Astrocyte (in vitro differentiated cells and primary cell): ENCODE measurements at regions not wholly inside any gene's neighbourhood (a gene's known extent, or its start where the extent isn't known, plus 50 kb on each side); places are given as distances from the start of the nearest gene placed in this dataset.

Source experiments
- CTCF ChIP-seq: IDR thresholded peaks from 2 replicates; pipeline ENCODE4 v1.5.1; 2011; ENCODE audit warnings: low read depth, mild to moderate bottlenecking, inconsistent platforms, low read length, moderate library complexity; ENCODE audit not compliant: insufficient read depth
- EZH2 ChIP-seq: IDR thresholded peaks from 2 replicates; pipeline ENCODE4 v1.6.1; 2012; ENCODE audit warnings: mild to moderate bottlenecking, low read length, inconsistent platforms; ENCODE audit not compliant: insufficient read depth

DNA sequence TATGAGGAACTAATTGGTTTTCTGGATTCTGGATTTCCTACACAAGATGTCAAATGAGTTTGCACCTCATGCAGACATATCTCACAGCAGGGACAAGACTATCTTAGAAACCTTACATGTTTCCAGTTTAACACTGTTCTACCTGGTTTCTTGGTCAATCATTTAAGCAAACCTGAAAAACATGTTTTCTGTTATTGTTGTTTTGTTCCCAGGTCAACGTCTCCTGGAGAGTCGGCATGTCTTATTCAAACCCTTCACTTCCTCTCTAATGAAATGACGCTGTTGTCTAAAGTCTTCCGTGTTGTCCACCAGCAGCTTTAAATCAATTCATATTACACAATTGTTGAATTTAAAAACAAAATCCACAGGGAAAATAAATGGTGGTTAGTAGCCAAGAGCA lies 150.9 kb downstream of the CNTN3 start:
- TF ChIP-seq CTCF (no peak), EZH2 (no peak)
